Sigmoid colon (tissue), 6 donors: ENCODE measurements at regions not wholly inside any gene's neighbourhood (a gene's known extent, or its start where the extent isn't known, plus 50 kb on each side); places are given as distances from the start of the nearest gene placed in this dataset.

Experiments used
- DNase-seq: peaks from one replicate; pipeline ENCODE4 v3.0.0-alpha.2; 2019
- H3K27ac ChIP-seq, 4 donors: fragments of 200-600 bp; sonication (generic); one replicate each; pipeline ENCODE4 v1.5.1; 2016 to 2019; ENCODE audit warnings: mild to moderate bottlenecking in 1 of 4
- H3K27me3 ChIP-seq, 3 donors: fragments of 200-600 bp; sonication (generic); one replicate each; pipeline ENCODE4 v1.5.1; 2019; ENCODE audit warnings: mild to moderate bottlenecking in 1 of 3
- H3K36me3 ChIP-seq, 4 donors: fragments of 200-600 bp; sonication (generic); one replicate each; pipeline ENCODE4 v1.5.1; 2016 to 2019
- H3K4me1 ChIP-seq, 4 donors: fragments of 200-600 bp; sonication (generic); one replicate each; pipeline ENCODE4 v1.5.1; 2017 to 2019
- H3K4me3 ChIP-seq, 4 donors: fragments of 200-600 bp; sonication (generic); one replicate each; pipeline ENCODE4 v1.5.1; 2017 to 2019; ENCODE audit warnings: mild to moderate bottlenecking in 2 of 4, moderate library complexity in 1 of 4
- H3K9me3 ChIP-seq, 4 donors: fragments of 200-600 bp in 3 of 4; sonication (generic) in 3 of 4; one replicate each; pipeline versions ENCODE4 v1.5.1 to v1.6.1; 2013 to 2019
- CTCF ChIP-seq, 4 experiments: fragments of 450-650 bp in 3 of 4; fragments of 200-600 bp in 1 of 4; IDR thresholded peaks; one replicate each; pipeline ENCODE4 v1.5.1; 2016 to 2019; ENCODE audit warnings: antibody characterized with exemption in 4 of 4, mild to moderate bottlenecking in 3 of 4, moderate library complexity in 2 of 4
- EP300 ChIP-seq, 4 donors: sonication (generic); formaldehyde crosslinking; IDR thresholded peaks; one replicate each; pipeline ENCODE4 v1.6.1; 2017; ENCODE audit warnings: antibody characterized with exemption in 4 of 4
- POLR2A ChIP-seq, 2 donors: fragments of 450-650 bp; IDR thresholded peaks; one replicate each; pipeline ENCODE4 v1.6.1; 2016; ENCODE audit warnings: antibody characterized with exemption in 2 of 2, mild to moderate bottlenecking in 2 of 2, moderate library complexity in 2 of 2
- POLR2AphosphoS5 ChIP-seq, 4 donors: sonication (generic); formaldehyde crosslinking; IDR thresholded peaks; one replicate each; pipeline ENCODE4 v1.6.1; 2017; ENCODE audit warnings: antibody characterized with exemption in 4 of 4
- WGBS, 2 donors: extraction: QIAGEN DNeasy Blood & Tissue Kit; methylation state at CpG; one replicate each; pipeline ENCODE4 v1.1.7; 2013; 5-methylcytosine and 5-hydroxymethylcytosine counted together
- intact Hi-C: fragments of 100-400 bp; cut with DNase I; formaldehyde crosslinking; loops from one replicate; pipeline ENCODE4 v1.15.1; 2023
- donor health status: healthy with polysubstance abuse.
- donor health status: healthy.

GRCh38 chr1:10897981-10898728, 101.7 kb upstream of the CASZ1 start:
- DNase-seq, result no peak
- no peaks in the 10 kb centered on the region for H3K4me1 ChIP-seq
- H3K36me3 ChIP-seq, result no peaks in the 10 kb centered on the region
- H3K4me3 ChIP-seq, result no peak overlapping the region
- no peak overlapping the region for H3K27ac ChIP-seq
- no peak for TF ChIP-seq POLR2AphosphoS5 (IDR thresholded peaks at IDR 0.05)
- TF ChIP-seq CTCF (IDR thresholded peaks at IDR 0.05), result no peak
- no peak for TF ChIP-seq EP300 (IDR thresholded peaks at IDR 0.05)
- no peak for TF ChIP-seq POLR2A (IDR thresholded peaks at IDR 0.05)
- intact Hi-C loops, result no loop called here
- H3K9me3 ChIP-seq, result no peaks in the 10 kb centered on the region
- H3K27me3 ChIP-seq, result peaks cover 5 to 49% (median 7%) of the 10 kb centered on the region in 3 donors
- WGBS, 2 donors, result 52 to 58% methylated on average over 17 of the region's 17 CpGs

- Histone ChIP-seq H3K27me3 (peaks cover 5 to 42% (median 7%) of the 10 kb centered on the region in 3 donors), H3K4me1 (no peaks in the 10 kb centered on the region), H3K4me3 (no peak overlapping the region), H3K36me3 (no peaks in the 10 kb centered on the region), H3K9me3 (no peaks in the 10 kb centered on the region), H3K27ac (no peak overlapping the region)
- no peak for DNase-seq
- intact Hi-C loops, result no loop called here
- TF ChIP-seq POLR2AphosphoS5 (IDR thresholded peaks at IDR 0.05), result no peak
- no peak for TF ChIP-seq CTCF (IDR thresholded peaks at IDR 0.05)
- no peak for TF ChIP-seq POLR2A (IDR thresholded peaks at IDR 0.05)
- no peak for TF ChIP-seq EP300 (IDR thresholded peaks at IDR 0.05)
- 89 to 91% methylated on average over 9 of the region's 9 CpGs for WGBS, 2 donors
These were observed 102.5 kb upstream of the CASZ1 start for GRCh38 chr1:10898921-10899320.

- Histone ChIP-seq H3K27me3 (peaks cover 5 to 34% (median 7%) of the 10 kb centered on the region in 3 donors), H3K4me3 (no peak overlapping the region), H3K9me3 (no peaks in the 10 kb centered on the region), H3K36me3 (no peaks in the 10 kb centered on the region), H3K4me1 (no peaks in the 10 kb centered on the region), H3K27ac (no peak overlapping the region)
- DNase-seq, result no peak
- TF ChIP-seq CTCF (IDR thresholded peaks at IDR 0.05) (no peak), POLR2AphosphoS5 (IDR thresholded peaks at IDR 0.05) (no peak)
- intact Hi-C loops, result no loop called here
- WGBS, 2 donors, result 74 to 85% methylated on average over 18 of the region's 18 CpGs
These were observed 103.2 kb upstream of the CASZ1 start for GRCh38 chr1:10899490-10900250.

- no peak overlapping the region for H3K4me3 ChIP-seq
- H3K4me1 ChIP-seq, result no peaks in the 10 kb centered on the region
- H3K27ac ChIP-seq, result no peak overlapping the region
- 43 to 66% methylated on average over 12 of the region's 12 CpGs for WGBS, 2 donors
- H3K27me3 ChIP-seq, result peaks cover 5 to 34% (median 7%) of the 10 kb centered on the region in 3 donors
- TF ChIP-seq CTCF (IDR thresholded peaks at IDR 0.05) (no peak), EP300 (IDR thresholded peaks at IDR 0.05) (no peak), POLR2A (IDR thresholded peaks at IDR 0.05) (no peak), POLR2AphosphoS5 (IDR thresholded peaks at IDR 0.05) (no peak)
- no peak for DNase-seq
- H3K9me3 ChIP-seq, result no peaks in the 10 kb centered on the region
- H3K36me3 ChIP-seq, result no peaks in the 10 kb centered on the region
- intact Hi-C loops, result no loop called here
These were observed 103.8 kb upstream of the CASZ1 start for GRCh38 chr1:10900251-10900651.
